Keratinocyte (primary cell): ENCODE measurements at regions not wholly inside any gene's neighbourhood (a gene's known extent, or its start where the extent isn't known, plus 50 kb on each side); places are given as distances from the start of the nearest gene placed in this dataset.

Experiments
- CTCF ChIP-seq, 3 experiments: IDR thresholded peaks in 1 of 3; conservative IDR thresholded peaks in 1 of 3; optimal IDR thresholded peaks in 1 of 3; 2 replicates in 2 of 3; 3 replicates in 1 of 3; pipeline versions ENCODE3 to v1.5.1; 2011; ENCODE audit warnings: low read length in 3 of 3, mild to moderate bottlenecking in 3 of 3, moderate library complexity in 2 of 3, control low read depth in 1 of 3, inconsistent platforms in 1 of 3; ENCODE audit not compliant: insufficient read depth in 2 of 3; ENCODE audit errors: extremely low read depth in 1 of 3
- EZH2 ChIP-seq: IDR thresholded peaks from one replicate; pipeline ENCODE4 v1.6.1; 2012; ENCODE audit warnings: inconsistent platforms, mild to moderate bottlenecking, low read length, moderate library complexity

GRCh38 chr12:94790825-94791224 is 140.5 kb upstream of the TMCC3 start:
- TF ChIP-seq CTCF (optimal IDR thresholded peaks at IDR 0.05 in 1 of 3, IDR thresholded peaks at IDR 0.05 in 1 of 3, conservative IDR thresholded peaks at IDR 0.05 in 1 of 3; ENCODE audit: extremely low read depth in 1 of 3, insufficient read depth in 2 of 3, low read length in 3 of 3) (no peak), EZH2 (no peak)
